M059J (cell line): ENCODE measurements at regions not wholly inside any gene's neighbourhood (a gene's known extent, or its start where the extent isn't known, plus 50 kb on each side); places are given as distances from the start of the nearest gene placed in this dataset.

Experiments used
- DNase-seq: peaks from one replicate; pipeline ENCODE4 v3.0.0-alpha.2; 2012; ENCODE audit warnings: low read depth

GRCh38 chr17:77571155-77571981 lies 387.1 kb upstream of the TNRC6C start:
- DNase-seq: peak; percentile 7

- no peak for DNase-seq
Observed at GRCh38 chr17:77572065-77572601, 386.4 kb upstream of the TNRC6C start.

GRCh38 chr17:77572851-77573250 lies 385.7 kb upstream of the TNRC6C start:
- no peak for DNase-seq

- DNase-seq: no peak
Observed at GRCh38 chr17:77577491-77577890, 381.0 kb upstream of the TNRC6C start.

GRCh38 chr17:77579131-77579530 lies 379.4 kb upstream of the TNRC6C start:
- no peak for DNase-seq

- DNase-seq: no peak
Observed at GRCh38 chr17:77579682-77580081, 378.8 kb upstream of the TNRC6C start.

GRCh38 chr17:77580531-77581270 lies 377.8 kb upstream of the TNRC6C start:
- DNase-seq: no peak

- DNase-seq: peak; percentile 85
Observed at GRCh38 chr17:77581480-77581879, 377.0 kb upstream of the TNRC6C start.

- peak; percentile 72 for DNase-seq
Observed at GRCh38 chr17:77585142-77585860, 373.2 kb upstream of the TNRC6C start.

GRCh38 chr17:77590951-77591735 lies 367.4 kb upstream of the TNRC6C start:
- no peak for DNase-seq

GRCh38 chr17:77592106-77592865 lies 366.2 kb upstream of the TNRC6C start:
- DNase-seq: no peak

- DNase-seq: no peak
Observed at GRCh38 chr17:77593081-77593480, 365.4 kb upstream of the TNRC6C start.

- no peak for DNase-seq
Observed at GRCh38 chr17:77594416-77595209, 363.9 kb upstream of the TNRC6C start.

- no peak for DNase-seq
Observed at GRCh38 chr17:77596491-77597417, 361.7 kb upstream of the TNRC6C start.

- no peak for DNase-seq
Observed at GRCh38 chr17:77597418-77598240, 360.9 kb upstream of the TNRC6C start.

- no peak for DNase-seq
Observed at GRCh38 chr17:77598241-77598620, 360.3 kb upstream of the TNRC6C start.

GRCh38 chr17:77599699-77600098 lies 358.8 kb upstream of the TNRC6C start:
- no peak for DNase-seq

GRCh38 chr17:77600346-77600745 lies 358.2 kb upstream of the TNRC6C start:
- DNase-seq: no peak
